ENCODE measurements at regions not wholly inside any gene's neighbourhood (a gene's known extent, or its start where the extent isn't known, plus 50 kb on each side); places are given as distances from the start of the nearest gene placed in this dataset.

- no peak for TF ChIP-seq CTCF (IDR thresholded peaks at IDR 0.05; ENCODE audit: insufficient read depth, missing control alignments)
- FAIRE-seq (no peak), DNase-seq (ENCODE audit: insufficient read length, low spot score) (no peak)
These were observed 344.7 kb upstream of the SLC30A5 start for GRCh38 chr5:68749077-68749476.

- no peak for DNase-seq (ENCODE audit: insufficient read length, low spot score)
- FAIRE-seq: no peak
- TF ChIP-seq CTCF (IDR thresholded peaks at IDR 0.05; ENCODE audit: insufficient read depth, missing control alignments): no peak
These were observed 344.2 kb upstream of the SLC30A5 start for GRCh38 chr5:68749631-68750030.

- FAIRE-seq: no peak
- no peak for DNase-seq (ENCODE audit: insufficient read length, low spot score)
- TF ChIP-seq CTCF (IDR thresholded peaks at IDR 0.05; ENCODE audit: insufficient read depth, missing control alignments): no peak
These were observed 342.2 kb upstream of the SLC30A5 start for GRCh38 chr5:68751661-68752060.

GRCh38 chr5:68754536-68754935, 339.3 kb upstream of the SLC30A5 start:
- no peak for TF ChIP-seq CTCF (IDR thresholded peaks at IDR 0.05; ENCODE audit: insufficient read depth, missing control alignments)
- no peak for DNase-seq (ENCODE audit: insufficient read length, low spot score)
- no peak for FAIRE-seq

- FAIRE-seq: no peak
These were observed 338.5 kb upstream of the SLC30A5 start for GRCh38 chr5:68755293-68755692.

GRCh38 chr5:68757006-68757405, 336.8 kb upstream of the SLC30A5 start:
- FAIRE-seq: no peak
- no peak for DNase-seq (ENCODE audit: insufficient read length, low spot score)
- no peak for TF ChIP-seq CTCF (IDR thresholded peaks at IDR 0.05; ENCODE audit: insufficient read depth, missing control alignments)

More at GRCh38 chr5:68755293-68755692, 338.5 kb upstream of the SLC30A5 start:
- TF ChIP-seq CTCF (IDR thresholded peaks at IDR 0.05; ENCODE audit: insufficient read depth, missing control alignments): no peak
- no peak for DNase-seq (ENCODE audit: insufficient read length, low spot score)

- TF ChIP-seq CTCF (IDR thresholded peaks at IDR 0.05; ENCODE audit: insufficient read depth, missing control alignments): no peak
- DNase-seq (ENCODE audit: insufficient read length, low spot score): no peak
These were observed 336.1 kb upstream of the SLC30A5 start for GRCh38 chr5:68757626-68758212.

More at GRCh38 chr5:68757626-68758212, 336.1 kb upstream of the SLC30A5 start:
- no peak for FAIRE-seq

Data from D721Med (cell line).